ENCODE measurements at regions not wholly inside any gene's neighbourhood (a gene's known extent, or its start where the extent isn't known, plus 50 kb on each side); places are given as distances from the start of the nearest gene placed in this dataset.

DNA sequence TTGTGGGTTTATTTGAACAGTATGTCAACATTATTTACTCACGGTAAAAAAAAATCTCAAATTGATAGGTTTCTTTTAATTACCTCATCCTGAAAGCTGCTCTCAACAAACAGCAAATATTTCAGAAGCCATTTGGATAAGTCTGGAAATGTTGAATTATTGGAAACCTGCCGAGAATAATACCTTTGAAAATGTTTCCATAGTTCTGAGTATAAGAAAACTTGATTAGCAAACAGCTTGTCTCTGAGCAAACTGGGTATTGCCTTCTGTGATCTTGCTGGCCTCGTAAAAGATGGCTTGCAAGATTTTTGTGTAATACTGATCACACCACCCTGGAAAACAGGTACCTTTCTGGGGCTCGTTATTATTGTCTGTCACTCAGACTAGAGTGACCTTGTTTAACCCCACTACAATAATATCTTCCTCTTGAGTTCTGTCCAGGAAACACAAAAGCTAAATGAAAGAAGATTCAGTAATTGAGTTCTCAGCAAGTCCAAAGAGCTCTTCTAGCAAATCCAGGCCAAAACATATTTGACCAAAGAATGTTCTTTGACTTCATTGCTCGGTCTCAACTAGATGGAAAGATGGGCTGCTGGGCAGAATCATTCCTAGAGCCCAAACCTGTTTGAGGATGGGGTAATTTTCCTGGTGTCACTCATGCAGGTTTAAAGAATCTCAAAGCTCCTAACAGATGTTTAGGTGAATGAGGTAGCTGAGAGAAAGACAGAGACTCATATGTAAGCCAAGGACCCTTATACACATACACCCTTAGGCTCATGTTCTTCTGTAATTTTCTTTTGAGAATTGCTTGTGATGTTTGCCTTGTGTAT is 255.6 kb upstream of the JADE1 start:
- no peaks in the 10 kb centered on the region for H3K4me1 ChIP-seq (ENCODE audit: control insufficient read depth, low read depth, low read length)
- H3K4me3 ChIP-seq (ENCODE audit: low read length): no peak overlapping the region
- no peaks in the 10 kb centered on the region for H3K36me3 ChIP-seq (ENCODE audit: control insufficient read depth, low read depth, low read length)
- H3K9me3 ChIP-seq (ENCODE audit: control insufficient read depth, low read depth, low read length): no peaks in the 10 kb centered on the region
- no peak overlapping the region for H3K27ac ChIP-seq (ENCODE audit: low read length)
- H3K9ac ChIP-seq (ENCODE audit: low read length): no peak overlapping the region
- no peaks in the 10 kb centered on the region for H3K27me3 ChIP-seq (ENCODE audit: control insufficient read depth, insufficient read depth, low read length)

DNA sequence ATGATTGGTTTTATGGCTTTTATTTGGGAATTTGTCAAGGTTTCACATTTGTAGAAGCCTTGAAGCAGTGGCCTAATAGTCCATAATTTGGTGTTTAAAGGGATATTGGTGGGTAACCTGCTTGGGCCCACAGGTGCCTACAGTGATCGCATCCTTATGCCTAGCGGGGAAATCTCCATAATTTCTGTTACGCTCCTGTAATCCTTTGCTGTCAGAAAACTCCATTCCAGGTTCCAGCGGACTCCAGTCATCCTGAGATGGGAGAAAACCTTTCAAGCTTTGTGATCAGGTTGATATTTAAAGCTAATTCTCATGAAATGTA is 257.0 kb upstream of the JADE1 start:
- H3K36me3 ChIP-seq (ENCODE audit: control insufficient read depth, low read depth, low read length): no peaks in the 10 kb centered on the region
- H3K9ac ChIP-seq (ENCODE audit: low read length): no peak overlapping the region
- no peaks in the 10 kb centered on the region for H3K4me1 ChIP-seq (ENCODE audit: control insufficient read depth, low read depth, low read length)
- no peaks in the 10 kb centered on the region for H3K9me3 ChIP-seq (ENCODE audit: control insufficient read depth, low read depth, low read length)
- H3K27ac ChIP-seq (ENCODE audit: low read length): no peak overlapping the region
- H3K4me3 ChIP-seq (ENCODE audit: low read length): no peak overlapping the region
- no peaks in the 10 kb centered on the region for H3K27me3 ChIP-seq (ENCODE audit: control insufficient read depth, insufficient read depth, low read length)

DNA sequence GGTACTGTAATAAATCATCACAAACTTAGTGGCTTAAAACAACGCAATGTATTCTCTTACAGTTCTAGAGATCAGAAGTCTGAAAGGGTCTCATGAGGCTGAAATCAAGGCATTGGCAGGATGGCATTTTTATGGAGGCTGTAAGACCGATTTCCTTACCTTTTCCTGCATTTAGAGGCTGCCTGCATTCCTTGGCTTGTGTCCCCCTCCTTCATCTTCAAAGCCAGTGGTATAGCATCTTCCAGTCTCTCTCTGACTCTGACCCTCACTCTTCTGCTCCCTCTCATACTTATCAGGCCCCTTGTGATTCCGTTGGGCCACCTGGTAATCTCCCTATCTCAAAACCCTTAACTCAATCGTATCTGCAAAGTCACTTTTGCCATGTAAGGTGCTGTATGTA is 258.2 kb upstream of the JADE1 start:
- no peaks in the 10 kb centered on the region for H3K9me3 ChIP-seq (ENCODE audit: control insufficient read depth, low read depth, low read length)
- H3K27me3 ChIP-seq (ENCODE audit: control insufficient read depth, insufficient read depth, low read length): no peaks in the 10 kb centered on the region
- H3K4me1 ChIP-seq (ENCODE audit: control insufficient read depth, low read depth, low read length): no peaks in the 10 kb centered on the region
- no peak overlapping the region for H3K27ac ChIP-seq (ENCODE audit: low read length)
- no peak overlapping the region for H3K4me3 ChIP-seq (ENCODE audit: low read length)
- H3K36me3 ChIP-seq (ENCODE audit: control insufficient read depth, low read depth, low read length): no peaks in the 10 kb centered on the region
- no peak overlapping the region for H3K9ac ChIP-seq (ENCODE audit: low read length)

DNA sequence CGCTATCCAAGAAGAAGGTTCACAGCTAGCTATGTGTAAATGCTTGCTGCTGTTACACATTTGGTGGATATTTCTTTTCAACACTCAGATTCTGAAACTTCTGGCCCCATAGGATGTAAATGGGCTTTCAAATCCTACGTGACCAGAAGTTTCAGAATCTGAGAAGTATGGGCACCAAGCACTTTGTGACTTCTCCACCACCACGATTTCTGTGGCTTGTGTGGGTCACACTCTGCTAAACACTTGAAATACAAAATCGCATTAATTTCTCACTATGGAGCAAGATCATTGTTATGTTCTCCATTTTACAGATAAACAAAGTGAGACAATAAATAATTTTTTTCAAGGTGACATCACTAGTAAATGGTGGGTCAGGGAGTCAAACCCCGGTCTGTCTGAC is 259.4 kb upstream of the JADE1 start:
- Histone ChIP-seq H3K27ac (ENCODE audit: low read length) (no peak overlapping the region), H3K4me1 (ENCODE audit: control insufficient read depth, low read depth, low read length) (no peaks in the 10 kb centered on the region)

DNA sequence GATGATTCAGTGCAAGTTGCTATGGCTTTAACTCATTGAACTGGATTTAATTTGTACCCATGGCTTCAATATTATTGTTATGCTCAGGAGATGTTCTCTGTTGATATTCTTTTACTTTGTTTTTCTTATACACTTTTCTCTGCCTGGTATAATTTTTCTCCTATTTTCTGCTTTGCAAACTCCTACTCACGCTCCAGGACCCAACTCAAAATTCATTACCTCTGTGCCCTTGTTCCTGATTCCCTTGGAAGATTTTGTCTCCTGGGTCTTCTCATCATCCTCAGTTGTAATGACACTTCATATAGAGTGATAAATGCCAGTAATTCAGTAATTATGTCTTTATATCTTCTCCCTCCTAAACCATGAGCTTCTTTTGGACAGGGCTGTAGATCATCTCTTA is 259.9 kb upstream of the JADE1 start:
- no peaks in the 10 kb centered on the region for H3K9me3 ChIP-seq (ENCODE audit: control insufficient read depth, low read depth, low read length)
- no peak overlapping the region for H3K4me3 ChIP-seq (ENCODE audit: low read length)
- no peak overlapping the region for H3K9ac ChIP-seq (ENCODE audit: low read length)
- H3K36me3 ChIP-seq (ENCODE audit: control insufficient read depth, low read depth, low read length): no peaks in the 10 kb centered on the region
- H3K27ac ChIP-seq (ENCODE audit: low read length): no peak overlapping the region
- H3K27me3 ChIP-seq (ENCODE audit: control insufficient read depth, insufficient read depth, low read length): no peaks in the 10 kb centered on the region
- H3K4me1 ChIP-seq (ENCODE audit: control insufficient read depth, low read depth, low read length): no peaks in the 10 kb centered on the region

More for the DNA sequence above, 259.4 kb upstream of the JADE1 start:
- Histone ChIP-seq H3K36me3 (ENCODE audit: control insufficient read depth, low read depth, low read length) (no peaks in the 10 kb centered on the region), H3K27me3 (ENCODE audit: control insufficient read depth, insufficient read depth, low read length) (no peaks in the 10 kb centered on the region), H3K9ac (ENCODE audit: low read length) (no peak overlapping the region), H3K4me3 (ENCODE audit: low read length) (no peak overlapping the region), H3K9me3 (ENCODE audit: control insufficient read depth, low read depth, low read length) (no peaks in the 10 kb centered on the region)

DNA sequence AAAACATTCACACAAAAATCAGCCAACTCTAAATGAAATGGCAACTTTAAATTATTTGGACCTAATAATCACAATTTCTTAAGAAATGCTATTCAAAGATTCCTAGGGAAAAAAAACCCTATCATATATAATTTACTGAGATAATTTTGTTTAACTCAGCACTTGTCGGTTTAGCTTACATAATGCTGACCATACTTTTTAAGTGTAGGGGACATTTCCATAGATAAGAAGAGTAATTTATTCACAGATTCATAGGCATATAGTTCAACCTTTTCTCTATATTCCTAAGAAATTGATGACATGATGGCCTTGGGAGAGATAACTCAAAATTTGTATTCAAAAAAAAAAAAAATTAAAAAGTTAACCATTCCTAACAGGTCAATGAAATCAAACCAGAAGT is 260.8 kb upstream of the PGRMC2 start:
- Histone ChIP-seq H3K9ac (ENCODE audit: low read length) (no peak overlapping the region), H3K27ac (ENCODE audit: low read length) (no peak overlapping the region), H3K36me3 (ENCODE audit: control insufficient read depth, low read depth, low read length) (no peaks in the 10 kb centered on the region), H3K4me3 (ENCODE audit: low read length) (no peak overlapping the region), H3K4me1 (ENCODE audit: control insufficient read depth, low read depth, low read length) (no peaks in the 10 kb centered on the region), H3K9me3 (ENCODE audit: control insufficient read depth, low read depth, low read length) (no peaks in the 10 kb centered on the region), H3K27me3 (ENCODE audit: control insufficient read depth, insufficient read depth, low read length) (no peaks in the 10 kb centered on the region)

DNA sequence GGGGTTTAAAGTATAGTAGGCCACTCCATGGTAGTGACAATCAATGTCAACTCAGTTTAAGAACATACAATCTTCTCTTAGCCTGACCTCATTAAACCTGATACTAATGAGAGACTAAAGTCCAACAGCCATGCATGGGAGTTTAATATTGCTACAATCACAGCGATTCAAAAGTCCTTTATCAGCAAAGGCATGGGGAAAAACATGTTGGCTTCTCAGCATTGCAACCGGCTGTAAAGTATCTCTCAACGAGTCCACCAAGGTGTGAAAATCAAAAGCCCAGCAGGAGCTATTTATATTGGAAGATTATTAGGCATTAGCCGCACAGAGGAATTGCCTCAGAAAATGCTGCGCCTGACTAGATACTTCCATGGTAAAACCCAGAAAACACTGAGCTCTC is 256.7 kb upstream of the PGRMC2 start:
- Histone ChIP-seq H3K4me3 (ENCODE audit: low read length) (no peak overlapping the region), H3K36me3 (ENCODE audit: control insufficient read depth, low read depth, low read length) (no peaks in the 10 kb centered on the region), H3K4me1 (ENCODE audit: control insufficient read depth, low read depth, low read length) (no peaks in the 10 kb centered on the region), H3K9me3 (ENCODE audit: control insufficient read depth, low read depth, low read length) (no peaks in the 10 kb centered on the region), H3K27me3 (ENCODE audit: control insufficient read depth, insufficient read depth, low read length) (no peaks in the 10 kb centered on the region), H3K27ac (ENCODE audit: low read length) (no peak overlapping the region), H3K9ac (ENCODE audit: low read length) (no peak overlapping the region)

DNA sequence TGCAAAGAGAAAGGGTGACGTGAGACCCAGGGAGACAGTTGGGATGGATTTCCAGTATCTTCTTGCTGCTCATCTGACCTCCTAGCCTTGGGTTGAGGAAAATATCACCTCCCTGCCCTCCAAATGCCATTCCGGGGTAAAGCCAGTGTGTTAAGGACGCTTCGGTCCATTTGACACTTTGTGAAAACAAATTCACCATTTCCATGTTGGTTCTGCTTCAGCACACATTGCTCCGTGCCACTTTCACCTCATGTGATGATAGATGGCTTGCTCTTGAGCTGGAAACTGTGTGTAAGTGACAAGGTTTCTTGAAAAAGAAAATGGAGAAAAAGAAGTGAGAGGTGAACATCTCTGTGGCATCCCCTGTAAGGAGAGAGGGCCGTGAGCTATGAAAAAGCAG is 256.1 kb upstream of the PGRMC2 start:
- Histone ChIP-seq H3K4me3 (ENCODE audit: low read length) (no peak overlapping the region), H3K27me3 (ENCODE audit: control insufficient read depth, insufficient read depth, low read length) (no peaks in the 10 kb centered on the region), H3K9ac (ENCODE audit: low read length) (no peak overlapping the region), H3K4me1 (ENCODE audit: control insufficient read depth, low read depth, low read length) (no peaks in the 10 kb centered on the region), H3K9me3 (ENCODE audit: control insufficient read depth, low read depth, low read length) (no peaks in the 10 kb centered on the region), H3K27ac (ENCODE audit: low read length) (no peak overlapping the region), H3K36me3 (ENCODE audit: control insufficient read depth, low read depth, low read length) (no peaks in the 10 kb centered on the region)

DNA sequence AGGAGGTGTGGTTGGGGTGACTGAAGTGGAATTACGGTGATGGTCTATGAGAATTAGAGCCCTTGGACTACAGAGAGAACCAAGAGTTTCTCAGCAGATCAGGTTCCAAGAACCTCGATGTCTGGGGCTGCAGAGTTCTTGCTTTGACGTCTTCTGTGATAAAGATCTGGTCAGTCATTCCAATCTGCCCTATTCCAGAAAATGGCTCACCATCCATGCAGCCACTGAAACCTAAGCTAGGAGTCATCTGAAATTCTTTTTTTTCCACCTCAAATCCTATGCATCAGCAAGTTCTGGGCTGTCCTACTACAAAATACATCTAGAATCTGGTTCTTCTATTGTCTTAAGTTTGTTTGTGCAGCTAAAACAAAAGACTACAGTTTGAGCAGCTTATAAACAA is 254.4 kb upstream of the PGRMC2 start:
- no peak overlapping the region for H3K4me3 ChIP-seq (ENCODE audit: low read length)
- no peak overlapping the region for H3K9ac ChIP-seq (ENCODE audit: low read length)
- H3K36me3 ChIP-seq (ENCODE audit: control insufficient read depth, low read depth, low read length): no peaks in the 10 kb centered on the region
- no peaks in the 10 kb centered on the region for H3K4me1 ChIP-seq (ENCODE audit: control insufficient read depth, low read depth, low read length)
- no peaks in the 10 kb centered on the region for H3K9me3 ChIP-seq (ENCODE audit: control insufficient read depth, low read depth, low read length)
- H3K27me3 ChIP-seq (ENCODE audit: control insufficient read depth, insufficient read depth, low read length): no peaks in the 10 kb centered on the region
- no peak overlapping the region for H3K27ac ChIP-seq (ENCODE audit: low read length)

DNA sequence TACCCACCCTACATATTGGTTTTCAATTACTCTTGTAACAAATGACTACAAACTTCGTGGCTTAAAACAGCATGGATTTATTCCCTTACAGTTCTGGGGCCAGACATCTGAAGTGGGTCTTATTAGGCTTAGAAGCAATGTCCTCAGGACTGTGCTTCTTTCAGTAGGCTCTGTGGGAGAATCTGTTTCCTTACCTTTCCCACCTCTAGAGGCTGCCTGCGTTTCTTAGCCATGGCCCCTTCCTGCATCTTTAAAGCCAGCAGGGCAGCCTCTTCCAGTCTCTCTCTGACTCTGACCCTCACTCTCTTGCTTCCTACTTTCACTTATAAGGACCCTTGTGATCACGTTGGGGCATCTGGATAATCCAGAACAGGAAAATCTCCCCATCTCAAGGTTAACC is 252.5 kb upstream of the PGRMC2 start:
- Histone ChIP-seq H3K4me1 (ENCODE audit: control insufficient read depth, low read depth, low read length) (no peaks in the 10 kb centered on the region), H3K27me3 (ENCODE audit: control insufficient read depth, insufficient read depth, low read length) (no peaks in the 10 kb centered on the region), H3K9me3 (ENCODE audit: control insufficient read depth, low read depth, low read length) (no peaks in the 10 kb centered on the region), H3K9ac (ENCODE audit: low read length) (no peak overlapping the region), H3K4me3 (ENCODE audit: low read length) (no peak overlapping the region), H3K27ac (ENCODE audit: low read length) (no peak overlapping the region), H3K36me3 (ENCODE audit: control insufficient read depth, low read depth, low read length) (no peaks in the 10 kb centered on the region)

DNA sequence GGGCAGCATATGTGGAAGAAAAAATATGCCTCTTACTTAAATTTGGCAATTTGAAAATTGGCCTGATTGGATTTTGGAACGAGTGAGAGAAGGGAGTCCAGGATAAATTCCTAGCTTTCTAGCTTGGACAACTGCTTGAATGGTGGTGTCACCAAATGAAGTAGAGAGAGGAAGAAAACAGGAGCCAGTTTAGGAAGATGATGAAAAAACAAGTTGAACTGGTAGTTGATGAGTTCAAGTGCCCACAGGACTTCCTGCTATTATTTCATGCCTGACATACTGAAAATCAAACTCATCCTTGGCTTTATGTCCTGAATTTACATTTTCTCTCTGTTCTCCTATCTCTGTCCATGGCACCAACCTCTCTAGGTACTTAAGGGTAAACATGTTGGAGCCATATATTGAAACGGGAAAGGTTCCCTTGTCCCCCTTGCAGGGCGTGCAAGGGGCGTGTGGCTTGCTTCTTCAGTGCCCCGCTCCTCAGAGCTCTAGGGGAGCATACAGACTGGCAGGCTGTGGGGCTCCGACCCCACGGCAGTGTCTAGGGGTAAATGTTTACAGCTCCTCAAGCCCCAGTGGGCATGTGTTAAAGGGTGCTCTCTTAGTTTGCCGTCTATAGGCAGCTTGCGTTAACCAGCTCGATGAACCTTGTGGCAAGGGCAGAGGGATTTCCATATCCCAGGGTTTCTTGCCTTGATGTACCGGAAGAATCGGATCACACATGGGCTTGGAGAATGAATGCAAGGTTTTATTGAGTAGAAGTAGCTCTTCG is 250.7 kb upstream of the PGRMC2 start:
- Histone ChIP-seq H3K36me3 (ENCODE audit: control insufficient read depth, low read depth, low read length) (no peaks in the 10 kb centered on the region), H3K4me1 (ENCODE audit: control insufficient read depth, low read depth, low read length) (no peaks in the 10 kb centered on the region), H3K9ac (ENCODE audit: low read length) (no peak overlapping the region), H3K27me3 (ENCODE audit: control insufficient read depth, insufficient read depth, low read length) (no peaks in the 10 kb centered on the region), H3K27ac (ENCODE audit: low read length) (no peak overlapping the region), H3K4me3 (ENCODE audit: low read length) (no peak overlapping the region), H3K9me3 (ENCODE audit: control insufficient read depth, low read depth, low read length) (no peaks in the 10 kb centered on the region)

DNA sequence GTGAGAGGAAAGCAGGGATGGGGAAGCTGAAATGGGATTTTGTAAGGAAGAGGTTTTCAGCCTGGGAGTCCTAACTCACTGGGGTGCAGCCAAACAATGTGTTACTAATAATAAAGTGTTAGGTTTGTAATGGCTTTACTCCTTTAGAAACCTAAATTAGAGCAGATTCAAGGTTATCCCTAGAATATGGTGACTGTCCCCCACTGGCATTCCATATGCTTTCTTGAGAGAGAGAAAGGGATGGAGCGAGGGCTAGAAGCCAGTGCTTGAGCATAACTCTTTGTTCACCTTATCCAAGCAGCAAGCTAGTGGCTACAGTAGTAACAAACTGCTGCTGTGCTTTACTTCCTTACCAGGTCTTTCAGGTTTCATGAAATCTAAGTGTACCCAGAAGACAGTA is 249.1 kb upstream of the PGRMC2 start:
- Histone ChIP-seq H3K36me3 (ENCODE audit: control insufficient read depth, low read depth, low read length) (no peaks in the 10 kb centered on the region), H3K27ac (ENCODE audit: low read length) (no peak overlapping the region), H3K27me3 (ENCODE audit: control insufficient read depth, insufficient read depth, low read length) (no peaks in the 10 kb centered on the region), H3K9me3 (ENCODE audit: control insufficient read depth, low read depth, low read length) (no peaks in the 10 kb centered on the region), H3K9ac (ENCODE audit: low read length) (no peak overlapping the region), H3K4me1 (ENCODE audit: control insufficient read depth, low read depth, low read length) (no peaks in the 10 kb centered on the region), H3K4me3 (ENCODE audit: low read length) (no peak overlapping the region)
